BJ (cell line): ENCODE measurements at regions not wholly inside any gene's neighbourhood (a gene's known extent, or its start where the extent isn't known, plus 50 kb on each side); places are given as distances from the start of the nearest gene placed in this dataset.

ENCODE experiments used
- CTCF ChIA-PET: fragments of 350-600 bp; formaldehyde crosslinking; extraction: SDS; loops from one replicate; lab custom pipeline; 2021; ENCODE audit warnings: antibody characterized with exemption, inconsistent platforms; lab: Yijun Ruan, JAX
- POLR2A ChIA-PET: fragments of 300-600 bp; sonication (Branson Sonifier 250); formaldehyde crosslinking; extraction: SDS; loops from one replicate; lab custom pipeline; 2021; ENCODE audit warnings: antibody characterized with exemption; lab: Charles Lee
- DNase-seq: peaks from one replicate; pipeline ENCODE4 v3.0.0-alpha.2; 2011; ENCODE audit warnings: low read depth
- H3K27me3 ChIP-seq: 2 replicates; pipeline ENCODE4 v1.6.0; 2011; ENCODE audit warnings: low read length; ENCODE audit not compliant: control insufficient read depth, insufficient read depth
- H3K36me3 ChIP-seq: 2 replicates; pipeline ENCODE4 v1.5.1; 2011; ENCODE audit warnings: low read length; ENCODE audit not compliant: control insufficient read depth, insufficient read depth
- H3K4me3 ChIP-seq: 2 replicates; pipeline ENCODE4 v1.5.1; 2011; ENCODE audit warnings: low read depth, mild to moderate bottlenecking, control low read depth, low read length
- TF ChIP-seq, protein P1 (sequence below): IDR thresholded peaks from 2 replicates; pipeline ENCODE4 v1.5.1; 2011; ENCODE audit warnings: low read depth, mild to moderate bottlenecking, control low read depth, inconsistent platforms, low read length, moderate library complexity; ENCODE audit not compliant: insufficient read depth

DNA sequence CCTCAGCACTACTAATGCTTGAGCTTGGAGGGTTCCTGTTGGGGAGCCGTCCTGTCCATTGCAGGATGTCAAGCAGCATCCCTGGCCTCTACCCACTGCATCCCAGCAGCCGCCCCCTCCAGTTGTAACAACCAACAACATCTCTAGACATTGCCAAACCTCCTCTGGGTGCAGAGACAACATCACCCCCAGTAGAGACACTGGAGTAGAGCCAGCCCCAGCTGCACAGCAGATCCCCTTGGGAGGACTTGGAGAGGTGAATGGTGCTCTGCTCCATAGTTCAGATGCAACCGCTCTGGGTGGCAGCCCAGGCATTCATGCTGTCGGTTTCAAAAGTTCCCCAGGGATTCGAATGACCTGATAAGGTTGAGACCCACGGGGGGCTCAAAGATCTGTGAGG, 259.0 kb downstream of the MN1 start:
- Histone ChIP-seq H3K4me3 (no peak overlapping the region), H3K27me3 (peaks cover 5% of the 10 kb centered on the region; the same call in 1 of the 2 replicates), H3K36me3 (no peaks in the 10 kb centered on the region)
- ChIA-PET CTCF (no interaction called here), POLR2A (no interaction called here)
- TF ChIP-seq, protein P1, sequence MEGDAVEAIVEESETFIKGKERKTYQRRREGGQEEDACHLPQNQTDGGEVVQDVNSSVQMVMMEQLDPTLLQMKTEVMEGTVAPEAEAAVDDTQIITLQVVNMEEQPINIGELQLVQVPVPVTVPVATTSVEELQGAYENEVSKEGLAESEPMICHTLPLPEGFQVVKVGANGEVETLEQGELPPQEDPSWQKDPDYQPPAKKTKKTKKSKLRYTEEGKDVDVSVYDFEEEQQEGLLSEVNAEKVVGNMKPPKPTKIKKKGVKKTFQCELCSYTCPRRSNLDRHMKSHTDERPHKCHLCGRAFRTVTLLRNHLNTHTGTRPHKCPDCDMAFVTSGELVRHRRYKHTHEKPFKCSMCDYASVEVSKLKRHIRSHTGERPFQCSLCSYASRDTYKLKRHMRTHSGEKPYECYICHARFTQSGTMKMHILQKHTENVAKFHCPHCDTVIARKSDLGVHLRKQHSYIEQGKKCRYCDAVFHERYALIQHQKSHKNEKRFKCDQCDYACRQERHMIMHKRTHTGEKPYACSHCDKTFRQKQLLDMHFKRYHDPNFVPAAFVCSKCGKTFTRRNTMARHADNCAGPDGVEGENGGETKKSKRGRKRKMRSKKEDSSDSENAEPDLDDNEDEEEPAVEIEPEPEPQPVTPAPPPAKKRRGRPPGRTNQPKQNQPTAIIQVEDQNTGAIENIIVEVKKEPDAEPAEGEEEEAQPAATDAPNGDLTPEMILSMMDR: no peak
- no peak for DNase-seq

DNA sequence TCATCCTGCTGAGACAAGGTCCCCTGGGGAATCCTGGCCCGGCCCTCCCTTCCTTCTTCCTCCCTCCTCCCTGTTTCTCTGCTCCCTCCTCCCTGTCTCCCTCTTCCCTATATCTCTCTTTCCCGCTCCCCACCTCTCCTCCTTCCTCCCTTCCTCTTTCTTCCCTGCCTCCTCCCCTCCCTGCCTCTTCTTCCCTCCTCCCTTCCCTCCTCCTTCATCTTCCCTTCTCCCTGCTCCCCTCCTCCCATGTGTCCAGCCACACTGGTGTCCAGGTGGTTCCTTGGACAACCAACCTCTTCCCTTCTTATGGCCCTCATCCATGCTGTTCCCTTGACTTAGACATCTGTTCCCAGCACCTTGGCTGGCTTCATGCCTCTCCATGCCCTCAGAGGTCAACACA, 258.1 kb downstream of the MN1 start:
- ChIA-PET POLR2A (no interaction called here), CTCF (no interaction called here)
- no peak for DNase-seq
- H3K36me3 ChIP-seq: no peaks in the 10 kb centered on the region
- no peak overlapping the region for H3K4me3 ChIP-seq
- peaks cover 5% of the 10 kb centered on the region; the same call in 1 of the 2 replicates for H3K27me3 ChIP-seq
- TF ChIP-seq, protein P1: no peak

DNA sequence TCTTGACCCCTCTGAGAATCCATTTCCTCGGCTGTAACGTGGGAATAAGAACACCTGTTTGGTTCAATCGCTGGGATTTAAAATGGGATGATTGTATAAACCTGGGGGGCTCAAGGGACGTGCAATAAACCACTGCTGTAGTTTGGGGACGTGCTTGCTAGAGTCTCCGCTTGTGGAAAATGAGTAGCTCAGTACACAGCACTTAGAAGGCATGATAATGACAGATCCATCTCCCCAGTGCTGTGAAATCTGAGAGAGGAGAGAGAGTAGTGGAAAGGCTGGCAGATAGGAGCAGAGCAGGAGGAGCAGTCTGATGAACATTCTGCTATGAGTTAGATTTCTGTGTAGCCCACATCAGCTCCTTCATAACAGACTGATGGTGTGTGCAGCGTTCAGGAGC, 256.5 kb downstream of the MN1 start:
- peaks cover 5% of the 10 kb centered on the region; the same call in 1 of the 2 replicates for H3K27me3 ChIP-seq
- H3K36me3 ChIP-seq: no peaks in the 10 kb centered on the region
- ChIA-PET CTCF (no interaction called here), POLR2A (no interaction called here)
- no peak overlapping the region for H3K4me3 ChIP-seq
- no peak for DNase-seq
- TF ChIP-seq, protein P1: no peak

DNA sequence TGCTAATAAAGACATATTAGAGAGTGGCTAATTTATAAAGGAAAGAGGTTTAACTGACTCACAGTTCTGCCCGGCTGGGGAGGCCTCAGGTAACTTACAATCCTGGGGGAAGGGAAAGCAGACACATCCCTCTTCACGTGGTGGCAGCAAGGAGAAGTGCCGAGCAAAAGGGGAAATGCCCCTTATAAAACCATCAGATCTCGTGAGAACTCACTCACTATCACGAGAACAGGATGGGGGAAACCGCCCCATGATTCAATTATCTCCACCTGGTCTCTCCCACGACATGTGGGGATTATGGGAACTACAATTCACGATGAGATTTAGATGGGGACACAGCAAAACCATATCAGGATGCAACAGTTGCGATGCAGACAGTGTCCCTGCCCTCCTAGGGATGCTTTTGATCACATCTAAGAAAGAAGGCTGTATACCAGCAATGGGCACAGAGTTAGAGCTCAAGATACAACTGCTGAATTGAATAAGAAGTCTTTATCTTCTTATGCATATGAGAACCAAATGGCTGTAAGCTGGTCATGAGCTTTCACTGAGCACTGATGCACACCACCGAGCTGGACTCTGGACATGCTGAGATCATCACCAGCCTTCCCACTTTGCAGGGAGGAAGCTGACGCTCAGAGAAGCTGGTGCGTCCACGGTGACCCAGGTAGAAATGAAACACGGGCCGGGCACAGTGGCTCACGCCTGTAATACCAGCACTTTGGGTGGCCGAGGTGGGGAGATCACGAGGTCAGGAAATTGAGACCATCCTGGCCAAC, 255.2 kb downstream of the MN1 start:
- no peaks in the 10 kb centered on the region for H3K36me3 ChIP-seq
- TF ChIP-seq, protein P1: no peak
- CTCF ChIA-PET: no interaction called here
- no peak for DNase-seq
- peaks cover 5% of the 10 kb centered on the region; the same call in 1 of the 2 replicates for H3K27me3 ChIP-seq
- POLR2A ChIA-PET: no interaction called here
- no peak overlapping the region for H3K4me3 ChIP-seq

DNA sequence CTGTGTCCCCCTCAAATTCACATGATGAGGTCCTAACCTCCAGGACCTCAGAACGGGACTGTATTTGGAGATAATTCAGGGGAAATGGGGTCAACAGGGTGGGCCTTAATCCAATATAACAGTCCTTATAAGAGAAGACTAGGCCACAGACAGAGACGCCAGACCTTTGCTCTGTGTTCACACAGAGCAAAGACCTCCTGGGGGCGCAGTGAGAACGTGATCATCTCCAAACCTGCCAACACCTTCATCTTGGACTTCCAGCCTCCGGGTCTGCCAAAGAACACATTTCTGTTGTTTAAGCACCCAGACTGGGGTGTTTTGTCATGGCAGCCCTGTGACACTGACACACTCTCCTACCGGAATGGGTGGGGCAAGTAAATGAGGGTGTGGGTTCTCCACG, 250.2 kb downstream of the MN1 start:
- ChIA-PET CTCF (no interaction called here), POLR2A (no interaction called here)
- peaks cover 1% of the 10 kb centered on the region; the same call in 1 of the 2 replicates for H3K27me3 ChIP-seq
- no peaks in the 10 kb centered on the region for H3K36me3 ChIP-seq
- H3K4me3 ChIP-seq: no peak overlapping the region
- TF ChIP-seq, protein P1: no peak
- no peak for DNase-seq
